GM23338 (cell line): ENCODE measurements at regions not wholly inside any gene's neighbourhood (a gene's known extent, or its start where the extent isn't known, plus 50 kb on each side); places are given as distances from the start of the nearest gene placed in this dataset.

Experiments used
- ATAC-seq: fragments of 200-7000 bp; cut with Tn5 transposase; 3 replicates; pipeline ENCODE4 v1.9.1; 2020
- DNase-seq: peaks from one replicate; pipeline ENCODE4 v3.0.0-alpha.2; 2015; ENCODE audit warnings: low spot score
- H2AFZ ChIP-seq: fragments of 200-600 bp; sonication (generic); 2 replicates; pipeline ENCODE4 v1.8.0; 2016; ENCODE audit warnings: antibody characterized with exemption, mild to moderate bottlenecking, moderate library complexity
- H3F3A ChIP-seq: fragments of 200-600 bp; sonication (generic); replicated peaks from 2 replicates; pipeline ENCODE4 v1.8.0; 2017; ENCODE audit warnings: antibody characterized with exemption, mixed run types, low read depth
- H3K27ac ChIP-seq: fragments of 200-600 bp; sonication (generic); 2 replicates; pipeline ENCODE4 v1.6.1; 2016; ENCODE audit warnings: low read depth
- H3K27me3 ChIP-seq: fragments of 200-600 bp; sonication (generic); 2 replicates; pipeline ENCODE4 v1.8.0; 2016; ENCODE audit warnings: mild to moderate bottlenecking, mixed run types, moderate library complexity; ENCODE audit not compliant: insufficient read depth
- H3K36me3 ChIP-seq: fragments of 200-600 bp; sonication (generic); 2 replicates; pipeline ENCODE4 v1.8.0; 2016; ENCODE audit warnings: mild to moderate bottlenecking; ENCODE audit not compliant: insufficient read depth
- H3K4me1 ChIP-seq: fragments of 200-600 bp; sonication (generic); 2 replicates; pipeline ENCODE4 v1.8.0; 2016; ENCODE audit warnings: mild to moderate bottlenecking, moderate library complexity; ENCODE audit not compliant: insufficient read depth
- H3K4me2 ChIP-seq: fragments of 200-600 bp; sonication (generic); 2 replicates; pipeline ENCODE4 v1.7.1; 2017; ENCODE audit warnings: mixed run types
- H3K4me3 ChIP-seq: fragments of 200-600 bp; sonication (generic); 2 replicates; pipeline ENCODE4 v1.6.1; 2016; ENCODE audit warnings: mixed run types
- H3K79me2 ChIP-seq: fragments of 200-600 bp; sonication (generic); replicated peaks from 2 replicates; pipeline ENCODE4 v1.8.0; 2017; ENCODE audit warnings: mild to moderate bottlenecking; ENCODE audit not compliant: insufficient read depth
- H3K9me2 ChIP-seq: fragments of 200-600 bp; sonication (generic); 2 replicates; pipeline ENCODE4 v1.8.0; 2017; ENCODE audit not compliant: insufficient read depth
- H4K20me1 ChIP-seq: fragments of 200-600 bp; sonication (generic); replicated peaks from 2 replicates; pipeline ENCODE4 v1.8.0; 2017; ENCODE audit warnings: mild to moderate bottlenecking; ENCODE audit not compliant: insufficient read depth
- H3K27ac Mint-ChIP-seq: 2 replicates; pipeline ENCODE4 v1.8.0; 2020; ENCODE audit warnings: inconsistent platforms, mild to moderate bottlenecking, moderate library complexity, mixed read lengths
- H3K27me3 Mint-ChIP-seq: 3 replicates; pipeline ENCODE4 v1.8.0; 2022; ENCODE audit warnings: low read depth, mild to moderate bottlenecking, moderate library complexity, mixed read lengths, inconsistent platforms; ENCODE audit not compliant: insufficient read depth, poor library complexity
- H3K36me3 Mint-ChIP-seq: 3 replicates; pipeline ENCODE4 v1.8.0; 2021; ENCODE audit warnings: low read depth, mild to moderate bottlenecking, inconsistent platforms, moderate library complexity, mixed read lengths
- H3K4me1 Mint-ChIP-seq: 3 replicates; pipeline ENCODE4 v1.8.0; 2020; ENCODE audit warnings: mild to moderate bottlenecking, inconsistent platforms, mixed read lengths
- H3K4me3 Mint-ChIP-seq: 3 replicates; pipeline ENCODE4 v1.8.0; 2021; ENCODE audit warnings: moderate library complexity, mild to moderate bottlenecking, inconsistent platforms, mixed read lengths
- H3K9me3 Mint-ChIP-seq: 3 replicates; pipeline ENCODE4 v1.8.0; 2020; ENCODE audit warnings: moderate library complexity, mild to moderate bottlenecking, inconsistent platforms, mixed read lengths
- CREB1 ChIP-seq: fragments of 250-450 bp; sonication (Bioruptor Pico); IDR thresholded peaks from 2 replicates; pipeline ENCODE4 v1.5.0; 2020; ENCODE audit warnings: low read depth, mild to moderate bottlenecking, moderate library complexity
- CTCF ChIP-seq, 2 experiments: fragments of 200-600 bp in 1 of 2; sonication (generic) in 1 of 2; conservative IDR thresholded peaks; 2 replicates each; pipeline versions ENCODE4 v1.5.1 to v1.6.1; 2016 to 2017; ENCODE audit warnings: antibody characterized with exemption in 2 of 2, low read depth in 2 of 2, mild to moderate bottlenecking in 2 of 2, moderate library complexity in 1 of 2
- ETS1 ChIP-seq: IDR thresholded peaks from 2 replicates; pipeline ENCODE4 v1.6.1; 2016; ENCODE audit warnings: antibody characterized with exemption
- EZH2 ChIP-seq: fragments of 200-600 bp; sonication (generic); IDR thresholded peaks from one replicate; pipeline ENCODE4 v1.8.0; 2017; ENCODE audit warnings: antibody characterized with exemption, mild to moderate bottlenecking, low read depth; ENCODE audit not compliant: unreplicated experiment
- EZH2phosphoT487 ChIP-seq: fragments of 200-600 bp; sonication (generic); IDR thresholded peaks from one replicate; pipeline ENCODE4 v1.8.1; 2018; ENCODE audit warnings: antibody characterized with exemption; ENCODE audit not compliant: unreplicated experiment
- JUNB ChIP-seq: IDR thresholded peaks from one replicate; pipeline ENCODE4 v1.6.1; 2016; ENCODE audit warnings: antibody characterized with exemption; ENCODE audit not compliant: unreplicated experiment
- NANOG ChIP-seq: IDR thresholded peaks from 2 replicates; pipeline ENCODE4 v1.6.1; 2016; ENCODE audit warnings: antibody characterized with exemption, borderline replicate concordance
- POLR2AphosphoS5 ChIP-seq: IDR thresholded peaks from 2 replicates; pipeline ENCODE4 v1.6.1; 2016; ENCODE audit warnings: antibody characterized with exemption, low read depth
- REST ChIP-seq: IDR thresholded peaks from one replicate; pipeline ENCODE4 v1.6.1; 2018; ENCODE audit warnings: antibody characterized with exemption; ENCODE audit not compliant: unreplicated experiment
- STAT1 ChIP-seq: IDR thresholded peaks from one replicate; pipeline ENCODE4 v1.6.1; 2016; ENCODE audit warnings: antibody characterized with exemption; ENCODE audit not compliant: unreplicated experiment
- ZNF114 ChIP-seq: fragments of 250-450 bp; sonication (Bioruptor Pico); IDR thresholded peaks from 2 replicates; pipeline ENCODE4 v1.5.0; 2020; ENCODE audit warnings: mild to moderate bottlenecking, moderate library complexity
- ZNF331 ChIP-seq: fragments of 250-450 bp; sonication (Bioruptor Pico); IDR thresholded peaks from 2 replicates; pipeline ENCODE4 v1.5.0; 2020; ENCODE audit warnings: low read depth, mild to moderate bottlenecking, moderate library complexity
- TF ChIP-seq, protein P1 (sequence below): fragments of 250-450 bp; sonication (Bioruptor Pico); IDR thresholded peaks from 2 replicates; pipeline ENCODE4 v1.5.0; 2020; ENCODE audit warnings: mild to moderate bottlenecking, moderate library complexity

- no peaks in the 10 kb centered on the region for H3K27me3 Mint-ChIP-seq
- Histone ChIP-seq H3K4me2 (no peak overlapping the region), H4K20me1 (no peaks in the 10 kb centered on the region), H3K79me2 (no peaks in the 10 kb centered on the region), H3F3A (no peaks in the 10 kb centered on the region), H3K4me1 (no peaks in the 10 kb centered on the region), H3K9me2 (no peaks in the 10 kb centered on the region), H2AFZ (no peak overlapping the region), H3K27me3 (no peaks in the 10 kb centered on the region), H3K36me3 (0 out of 2 replicates have a peak, but pooled peaks cover 6% of the 10 kb centered on the region), H3K4me3 (no peak overlapping the region), H3K27ac (no peak overlapping the region)
- H3K4me1 Mint-ChIP-seq: peaks cover 4% of the 10 kb centered on the region; the same call in 1 of the 3 replicates
- peaks cover 22% of the 10 kb centered on the region; the same call in 2 of the 3 replicates for H3K36me3 Mint-ChIP-seq
- DNase-seq: no peak
- no peak for ATAC-seq
- TF ChIP-seq ZNF331 (CRISPR knock-in tag) (no peak), JUNB (no peak), ZNF114 (CRISPR knock-in tag) (no peak), CREB1 (CRISPR knock-in tag) (no peak), STAT1 (no peak), NANOG (no peak), CTCF (conservative IDR thresholded peaks at IDR 0.05; ENCODE audit: low read depth in 2 of 2) (no peak), EZH2phosphoT487 (no peak), POLR2AphosphoS5 (no peak), ETS1 (no peak), EZH2 (no peak), REST (no peak)
- TF ChIP-seq, protein P1, sequence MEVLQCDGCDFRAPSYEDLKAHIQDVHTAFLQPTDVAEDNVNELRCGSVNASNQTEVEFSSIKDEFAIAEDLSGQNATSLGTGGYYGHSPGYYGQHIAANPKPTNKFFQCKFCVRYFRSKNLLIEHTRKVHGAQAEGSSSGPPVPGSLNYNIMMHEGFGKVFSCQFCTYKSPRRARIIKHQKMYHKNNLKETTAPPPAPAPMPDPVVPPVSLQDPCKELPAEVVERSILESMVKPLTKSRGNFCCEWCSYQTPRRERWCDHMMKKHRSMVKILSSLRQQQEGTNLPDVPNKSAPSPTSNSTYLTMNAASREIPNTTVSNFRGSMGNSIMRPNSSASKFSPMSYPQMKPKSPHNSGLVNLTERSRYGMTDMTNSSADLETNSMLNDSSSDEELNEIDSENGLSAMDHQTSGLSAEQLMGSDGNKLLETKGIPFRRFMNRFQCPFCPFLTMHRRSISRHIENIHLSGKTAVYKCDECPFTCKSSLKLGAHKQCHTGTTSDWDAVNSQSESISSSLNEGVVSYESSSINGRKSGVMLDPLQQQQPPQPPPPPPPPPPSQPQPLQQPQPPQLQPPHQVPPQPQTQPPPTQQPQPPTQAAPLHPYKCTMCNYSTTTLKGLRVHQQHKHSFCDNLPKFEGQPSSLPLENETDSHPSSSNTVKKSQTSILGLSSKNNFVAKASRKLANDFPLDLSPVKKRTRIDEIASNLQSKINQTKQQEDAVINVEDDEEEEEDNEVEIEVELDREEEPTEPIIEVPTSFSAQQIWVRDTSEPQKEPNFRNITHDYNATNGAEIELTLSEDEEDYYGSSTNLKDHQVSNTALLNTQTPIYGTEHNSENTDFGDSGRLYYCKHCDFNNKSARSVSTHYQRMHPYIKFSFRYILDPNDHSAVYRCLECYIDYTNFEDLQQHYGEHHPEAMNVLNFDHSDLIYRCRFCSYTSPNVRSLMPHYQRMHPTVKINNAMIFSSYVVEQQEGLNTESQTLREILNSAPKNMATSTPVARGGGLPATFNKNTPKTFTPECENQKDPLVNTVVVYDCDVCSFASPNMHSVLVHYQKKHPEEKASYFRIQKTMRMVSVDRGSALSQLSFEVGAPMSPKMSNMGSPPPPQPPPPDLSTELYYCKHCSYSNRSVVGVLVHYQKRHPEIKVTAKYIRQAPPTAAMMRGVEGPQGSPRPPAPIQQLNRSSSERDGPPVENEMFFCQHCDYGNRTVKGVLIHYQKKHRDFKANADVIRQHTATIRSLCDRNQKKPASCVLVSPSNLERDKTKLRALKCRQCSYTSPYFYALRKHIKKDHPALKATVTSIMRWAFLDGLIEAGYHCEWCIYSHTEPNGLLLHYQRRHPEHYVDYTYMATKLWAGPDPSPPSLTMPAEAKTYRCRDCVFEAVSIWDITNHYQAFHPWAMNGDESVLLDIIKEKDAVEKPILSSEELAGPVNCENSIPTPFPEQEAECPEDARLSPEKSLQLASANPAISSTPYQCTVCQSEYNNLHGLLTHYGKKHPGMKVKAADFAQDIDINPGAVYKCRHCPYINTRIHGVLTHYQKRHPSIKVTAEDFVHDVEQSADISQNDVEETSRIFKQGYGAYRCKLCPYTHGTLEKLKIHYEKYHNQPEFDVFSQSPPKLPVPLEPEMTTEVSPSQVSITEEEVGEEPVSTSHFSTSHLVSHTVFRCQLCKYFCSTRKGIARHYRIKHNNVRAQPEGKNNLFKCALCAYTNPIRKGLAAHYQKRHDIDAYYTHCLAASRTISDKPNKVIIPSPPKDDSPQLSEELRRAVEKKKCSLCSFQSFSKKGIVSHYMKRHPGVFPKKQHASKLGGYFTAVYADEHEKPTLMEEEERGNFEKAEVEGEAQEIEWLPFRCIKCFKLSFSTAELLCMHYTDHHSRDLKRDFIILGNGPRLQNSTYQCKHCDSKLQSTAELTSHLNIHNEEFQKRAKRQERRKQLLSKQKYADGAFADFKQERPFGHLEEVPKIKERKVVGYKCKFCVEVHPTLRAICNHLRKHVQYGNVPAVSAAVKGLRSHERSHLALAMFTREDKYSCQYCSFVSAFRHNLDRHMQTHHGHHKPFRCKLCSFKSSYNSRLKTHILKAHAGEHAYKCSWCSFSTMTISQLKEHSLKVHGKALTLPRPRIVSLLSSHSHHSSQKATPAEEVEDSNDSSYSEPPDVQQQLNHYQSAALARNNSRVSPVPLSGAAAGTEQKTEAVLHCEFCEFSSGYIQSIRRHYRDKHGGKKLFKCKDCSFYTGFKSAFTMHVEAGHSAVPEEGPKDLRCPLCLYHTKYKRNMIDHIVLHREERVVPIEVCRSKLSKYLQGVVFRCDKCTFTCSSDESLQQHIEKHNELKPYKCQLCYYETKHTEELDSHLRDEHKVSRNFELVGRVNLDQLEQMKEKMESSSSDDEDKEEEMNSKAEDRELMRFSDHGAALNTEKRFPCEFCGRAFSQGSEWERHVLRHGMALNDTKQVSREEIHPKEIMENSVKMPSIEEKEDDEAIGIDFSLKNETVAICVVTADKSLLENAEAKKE (CRISPR knock-in tag): no peak
- no peak overlapping the region for H3K4me3 Mint-ChIP-seq
- peaks cover 23% of the 10 kb centered on the region for H3K9me3 Mint-ChIP-seq
- no peak overlapping the region for H3K27ac Mint-ChIP-seq
Observed at GRCh38 chr10:20957744-20958143, 60.6 kb upstream of the NEBL start.
